Stomach (tissue), 8 donors: ENCODE measurements at regions not wholly inside any gene's neighbourhood (a gene's known extent, or its start where the extent isn't known, plus 50 kb on each side); places are given as distances from the start of the nearest gene placed in this dataset.

Experiments
- DNase-seq, 2 donors: peaks; one replicate each; pipeline versions ENCODE4 v3.0.0 to v3.0.0-alpha.2; 2013 to 2019
- H3K27ac ChIP-seq, 5 donors: fragments of 200-600 bp in 4 of 5; sonication (generic) in 4 of 5; one replicate each; pipeline ENCODE4 v1.5.1; 2013 to 2019; ENCODE audit warnings: mild to moderate bottlenecking in 1 of 5, moderate library complexity in 1 of 5
- H3K27me3 ChIP-seq, 3 donors: fragments of 200-600 bp; sonication (generic); one replicate each; pipeline ENCODE4 v1.5.1; 2017 to 2019; ENCODE audit warnings: mixed run types in 1 of 3
- H3K36me3 ChIP-seq, 4 donors: fragments of 200-600 bp; sonication (generic); 1 replicate in 3 of 4; 2 replicates in 1 of 4; pipeline ENCODE4 v1.5.1; 2016 to 2019
- H3K4me1 ChIP-seq, 4 donors: fragments of 200-600 bp; sonication (generic); one replicate each; pipeline ENCODE4 v1.5.1; 2016 to 2019
- H3K4me3 ChIP-seq, 4 donors: fragments of 200-600 bp; sonication (generic) in 3 of 4; one replicate each; pipeline ENCODE4 v1.5.1; 2016 to 2019; ENCODE audit warnings: mild to moderate bottlenecking in 1 of 4
- H3K9me3 ChIP-seq, 4 donors: fragments of 200-600 bp; sonication (generic); one replicate each; pipeline ENCODE4 v1.5.1; 2016 to 2019
- CTCF ChIP-seq, 7 experiments: fragments of 450-650 bp in 4 of 7; fragments of 200-600 bp in 3 of 7; sonication (generic) in 3 of 7; IDR thresholded peaks; one replicate each; pipeline ENCODE4 v1.5.1; 2016 to 2019; ENCODE audit warnings: antibody characterized with exemption in 7 of 7, control low read depth in 2 of 7, mild to moderate bottlenecking in 1 of 7
- EP300 ChIP-seq: sonication (generic); formaldehyde crosslinking; IDR thresholded peaks from one replicate; pipeline ENCODE4 v1.6.1; 2017; ENCODE audit warnings: antibody characterized with exemption
- POLR2A ChIP-seq, 4 donors: fragments of 450-650 bp; IDR thresholded peaks; one replicate each; pipeline ENCODE4 v1.6.1; 2016; ENCODE audit warnings: antibody characterized with exemption in 4 of 4, control low read depth in 2 of 4, mild to moderate bottlenecking in 1 of 4, moderate library complexity in 1 of 4
- POLR2AphosphoS5 ChIP-seq, 3 donors: sonication (generic); formaldehyde crosslinking; IDR thresholded peaks; one replicate each; pipeline ENCODE4 v1.6.1; 2016; ENCODE audit warnings: antibody characterized with exemption in 3 of 3
- WGBS, 5 donors: extraction: QIAGEN DNeasy Blood & Tissue Kit in 3 of 5; methylation state at CpG; one replicate each; pipeline versions ENCODE4 v1.1.5 to v1.1.7; 2013 to 2018; 5-methylcytosine and 5-hydroxymethylcytosine counted together
- intact Hi-C: fragments of 100-400 bp; cut with DNase I; formaldehyde crosslinking; loops from one replicate; pipeline ENCODE4 v1.15.1; 2023; ENCODE audit warnings: low total_unique reads
- donor health status: healthy with polysubstance abuse.
- donor health status: Bipolar disorder and iron deficiency.
- donor health status: healthy.

GRCh38 chr3:87805670-87806069, 253.1 kb downstream of the CGGBP1 start:
- no peak for TF ChIP-seq POLR2AphosphoS5 (IDR thresholded peaks at IDR 0.05)
- no peak for TF ChIP-seq EP300
- TF ChIP-seq POLR2A (IDR thresholded peaks at IDR 0.05): no peak
- TF ChIP-seq CTCF (IDR thresholded peaks at IDR 0.05): no peak
- 62 to 79% (median 73%) methylated on average over 5 of the region's 5 CpGs for WGBS, 5 donors
- DNase-seq: no peak
- Histone ChIP-seq H3K4me3 (no peak overlapping the region), H3K27ac (no peak overlapping the region), H3K4me1 (no peaks in the 10 kb centered on the region), H3K36me3 (no peaks in the 10 kb centered on the region), H3K27me3 (no peaks in the 10 kb centered on the region), H3K9me3 (no peaks in the 10 kb centered on the region)
- intact Hi-C loops: no loop called here

DNA sequence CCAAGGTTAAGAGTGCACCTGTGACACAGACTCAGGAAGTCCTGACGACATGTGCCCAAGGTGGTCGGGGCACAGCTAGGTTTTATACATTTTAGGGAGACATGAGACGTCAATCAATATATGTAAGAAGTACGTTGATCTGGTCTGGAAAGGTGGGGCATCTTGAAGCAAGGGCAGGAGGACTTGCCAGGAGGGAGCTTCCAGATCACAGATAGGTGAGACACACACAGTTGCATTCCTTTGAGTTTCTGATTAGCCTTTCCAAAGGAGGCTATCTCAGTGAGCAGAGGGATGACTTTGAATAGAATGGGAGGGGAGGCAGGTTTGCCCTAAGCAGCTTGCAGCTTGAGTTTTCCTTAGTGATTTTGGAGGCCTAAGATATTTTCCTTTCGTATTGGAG, 257.4 kb downstream of the CGGBP1 start:
- intact Hi-C loops: no loop called here
- Histone ChIP-seq H3K27ac (no peak overlapping the region), H3K4me3 (no peak overlapping the region), H3K4me1 (no peaks in the 10 kb centered on the region), H3K36me3 (no peaks in the 10 kb centered on the region), H3K27me3 (peaks cover 0 to 3% (median 0%) of the 10 kb centered on the region in 3 donors), H3K9me3 (no peaks in the 10 kb centered on the region)
- no peak for TF ChIP-seq POLR2A (IDR thresholded peaks at IDR 0.05)
- no peak for TF ChIP-seq EP300
- no peak for TF ChIP-seq CTCF (IDR thresholded peaks at IDR 0.05)
- no peak for TF ChIP-seq POLR2AphosphoS5 (IDR thresholded peaks at IDR 0.05)
- WGBS, 5 donors: 33 to 50% (median 44%) methylated on average over 5 of the region's 5 CpGs
- no peak for DNase-seq

- intact Hi-C loops: no loop called here
- Histone ChIP-seq H3K27ac (no peak overlapping the region), H3K4me1 (no peaks in the 10 kb centered on the region), H3K27me3 (peaks cover 0 to 3% (median 0%) of the 10 kb centered on the region in 3 donors), H3K36me3 (no peaks in the 10 kb centered on the region), H3K9me3 (no peaks in the 10 kb centered on the region), H3K4me3 (no peak overlapping the region)
- no peak for DNase-seq
- no peak for TF ChIP-seq POLR2AphosphoS5 (IDR thresholded peaks at IDR 0.05)
- no peak for TF ChIP-seq CTCF (IDR thresholded peaks at IDR 0.05)
- TF ChIP-seq EP300: no peak
- TF ChIP-seq POLR2A (IDR thresholded peaks at IDR 0.05): no peak
These were observed 258.3 kb downstream of the CGGBP1 start for GRCh38 chr3:87800516-87800915.

DNA sequence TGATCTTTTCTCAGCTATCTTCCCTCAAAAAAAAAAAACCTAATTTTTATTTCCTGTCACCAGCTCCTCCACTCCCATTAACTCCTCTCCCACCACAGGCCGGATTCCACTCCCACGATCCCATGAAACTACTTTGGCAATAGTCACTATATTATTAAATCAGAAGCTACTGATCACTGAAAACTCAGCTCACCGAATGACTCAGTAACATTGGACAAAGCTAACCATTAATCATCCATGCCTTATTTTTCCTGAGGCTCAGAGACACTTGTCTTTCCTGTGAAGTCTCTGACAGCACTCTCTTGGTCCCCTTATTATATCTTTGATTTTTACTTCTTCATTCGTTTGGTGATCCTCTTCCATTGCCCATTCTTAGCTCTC, 260.2 kb downstream of the CGGBP1 start:
- intact Hi-C loops: no loop called here
- 63 to 81% (median 80%) methylated on average over 4 of the region's 4 CpGs for WGBS, 5 donors

More for the DNA sequence above, 260.2 kb downstream of the CGGBP1 start:
- DNase-seq: no peak
- no peak for TF ChIP-seq CTCF (IDR thresholded peaks at IDR 0.05)
- no peak for TF ChIP-seq EP300
- TF ChIP-seq POLR2A (IDR thresholded peaks at IDR 0.05): no peak
- TF ChIP-seq POLR2AphosphoS5 (IDR thresholded peaks at IDR 0.05): no peak
- Histone ChIP-seq H3K4me3 (no peak overlapping the region), H3K36me3 (no peaks in the 10 kb centered on the region), H3K27me3 (peaks cover 0 to 21% (median under 1%) of the 10 kb centered on the region in 3 donors), H3K9me3 (no peaks in the 10 kb centered on the region), H3K4me1 (peaks cover 0 to under 1% (median under 1%) of the 10 kb centered on the region in 4 donors), H3K27ac (no peak overlapping the region)
